ENCODE measurements at regions not wholly inside any gene's neighbourhood (a gene's known extent, or its start where the extent isn't known, plus 50 kb on each side); places are given as distances from the start of the nearest gene placed in this dataset.

GRCh38 chr14:29360656-29361055 is 567.0 kb downstream of the PRKD1 start:
- Histone ChIP-seq H2AFZ (ENCODE audit: low read depth) (no peak overlapping the region), H3K4me2 (no peak overlapping the region), H3K9ac (no peak overlapping the region), H3K36me3 (ENCODE audit: insufficient read depth) (no peaks in the 10 kb centered on the region), H3K27me3 (ENCODE audit: insufficient read depth, low read depth) (no peaks in the 10 kb centered on the region), H4K20me1 (ENCODE audit: insufficient read depth) (no peaks in the 10 kb centered on the region), H3K4me3 (IDR thresholded peaks at IDR 0.05; ENCODE audit: insufficient read depth, low read depth, low read length) (no peak overlapping the region), H3K79me2 (ENCODE audit: insufficient read depth, low read depth) (no peaks in the 10 kb centered on the region), H3K4me1 (ENCODE audit: low read depth, poor library complexity, severe bottlenecking) (no peaks in the 10 kb centered on the region), H3K27ac (no peak overlapping the region)
- no peak for TF ChIP-seq CTCF (conservative IDR thresholded peaks at IDR 0.05; ENCODE audit: low read depth, low read length)

GRCh38 chr14:29370024-29370423 is 557.6 kb downstream of the PRKD1 start:
- Histone ChIP-seq H3K79me2 (ENCODE audit: insufficient read depth, low read depth) (no peaks in the 10 kb centered on the region), H2AFZ (ENCODE audit: low read depth) (no peak overlapping the region), H3K27ac (no peak overlapping the region), H3K4me3 (IDR thresholded peaks at IDR 0.05; ENCODE audit: insufficient read depth, low read depth, low read length) (no peak overlapping the region), H3K27me3 (ENCODE audit: insufficient read depth, low read depth) (no peaks in the 10 kb centered on the region), H4K20me1 (ENCODE audit: insufficient read depth) (no peaks in the 10 kb centered on the region), H3K36me3 (ENCODE audit: insufficient read depth) (no peaks in the 10 kb centered on the region), H3K9ac (no peak overlapping the region), H3K4me2 (no peak overlapping the region), H3K4me1 (ENCODE audit: low read depth, poor library complexity, severe bottlenecking) (no peaks in the 10 kb centered on the region)
- TF ChIP-seq CTCF (conservative IDR thresholded peaks at IDR 0.05; ENCODE audit: low read depth, low read length) = no peak

- Histone ChIP-seq H3K36me3 (ENCODE audit: insufficient read depth) (no peaks in the 10 kb centered on the region), H2AFZ (ENCODE audit: low read depth) (no peak overlapping the region), H3K4me3 (IDR thresholded peaks at IDR 0.05; ENCODE audit: insufficient read depth, low read depth, low read length) (no peak overlapping the region), H3K79me2 (ENCODE audit: insufficient read depth, low read depth) (no peaks in the 10 kb centered on the region), H3K4me1 (ENCODE audit: low read depth, poor library complexity, severe bottlenecking) (no peaks in the 10 kb centered on the region), H3K27me3 (ENCODE audit: insufficient read depth, low read depth) (no peaks in the 10 kb centered on the region), H4K20me1 (ENCODE audit: insufficient read depth) (no peaks in the 10 kb centered on the region), H3K27ac (no peak overlapping the region), H3K9ac (no peak overlapping the region), H3K4me2 (no peak overlapping the region)
- no peak for TF ChIP-seq CTCF (conservative IDR thresholded peaks at IDR 0.05; ENCODE audit: low read depth, low read length)
Measured at GRCh38 chr14:29376237-29376636, 551.4 kb downstream of the PRKD1 start.

GRCh38 chr14:29380826-29381225 is 546.8 kb downstream of the PRKD1 start:
- H3K4me1 ChIP-seq (ENCODE audit: low read depth, poor library complexity, severe bottlenecking) = no peaks in the 10 kb centered on the region
- no peak overlapping the region for H2AFZ ChIP-seq (ENCODE audit: low read depth)
- no peak overlapping the region for H3K27ac ChIP-seq
- H3K9ac ChIP-seq = no peak overlapping the region
- H4K20me1 ChIP-seq (ENCODE audit: insufficient read depth) = no peaks in the 10 kb centered on the region
- no peak overlapping the region for H3K4me3 ChIP-seq (IDR thresholded peaks at IDR 0.05; ENCODE audit: insufficient read depth, low read depth, low read length)
- no peaks in the 10 kb centered on the region for H3K79me2 ChIP-seq (ENCODE audit: insufficient read depth, low read depth)
- no peaks in the 10 kb centered on the region for H3K27me3 ChIP-seq (ENCODE audit: insufficient read depth, low read depth)
- no peaks in the 10 kb centered on the region for H3K36me3 ChIP-seq (ENCODE audit: insufficient read depth)
- no peak for TF ChIP-seq CTCF (conservative IDR thresholded peaks at IDR 0.05; ENCODE audit: low read depth, low read length)
- no peak overlapping the region for H3K4me2 ChIP-seq

- no peaks in the 10 kb centered on the region for H3K79me2 ChIP-seq (ENCODE audit: insufficient read depth, low read depth)
- no peaks in the 10 kb centered on the region for H3K27me3 ChIP-seq (ENCODE audit: insufficient read depth, low read depth)
- no peak overlapping the region for H3K4me2 ChIP-seq
- no peak overlapping the region for H3K27ac ChIP-seq
- no peaks in the 10 kb centered on the region for H3K4me1 ChIP-seq (ENCODE audit: low read depth, poor library complexity, severe bottlenecking)
- TF ChIP-seq CTCF (conservative IDR thresholded peaks at IDR 0.05; ENCODE audit: low read depth, low read length) = no peak
- H4K20me1 ChIP-seq (ENCODE audit: insufficient read depth) = no peaks in the 10 kb centered on the region
- H3K36me3 ChIP-seq (ENCODE audit: insufficient read depth) = no peaks in the 10 kb centered on the region
- no peak overlapping the region for H3K4me3 ChIP-seq (IDR thresholded peaks at IDR 0.05; ENCODE audit: insufficient read depth, low read depth, low read length)
- H2AFZ ChIP-seq (ENCODE audit: low read depth) = no peak overlapping the region
- no peak overlapping the region for H3K9ac ChIP-seq
Measured at GRCh38 chr14:29388571-29388970, 539.1 kb downstream of the PRKD1 start.

Data from KMS-11 (cell line).